ENCODE measurements at regions not wholly inside any gene's neighbourhood (a gene's known extent, or its start where the extent isn't known, plus 50 kb on each side); places are given as distances from the start of the nearest gene placed in this dataset.

GRCh38 chr12:23049180-23049579 lies 424.2 kb downstream of the ETNK1 start:
- H3K36me3 ChIP-seq = no peaks in the 10 kb centered on the region
- H3K4me1 ChIP-seq = no peaks in the 10 kb centered on the region
- DNase-seq (ENCODE audit: low spot score) = no peak
- TF ChIP-seq CTCF (IDR thresholded peaks at IDR 0.05) = no peak
- H3K27ac ChIP-seq = no peak overlapping the region
- no peaks in the 10 kb centered on the region for H3K27me3 ChIP-seq
- no peak overlapping the region for H3K4me3 ChIP-seq
- H3K9me3 ChIP-seq = no peaks in the 10 kb centered on the region

DNA sequence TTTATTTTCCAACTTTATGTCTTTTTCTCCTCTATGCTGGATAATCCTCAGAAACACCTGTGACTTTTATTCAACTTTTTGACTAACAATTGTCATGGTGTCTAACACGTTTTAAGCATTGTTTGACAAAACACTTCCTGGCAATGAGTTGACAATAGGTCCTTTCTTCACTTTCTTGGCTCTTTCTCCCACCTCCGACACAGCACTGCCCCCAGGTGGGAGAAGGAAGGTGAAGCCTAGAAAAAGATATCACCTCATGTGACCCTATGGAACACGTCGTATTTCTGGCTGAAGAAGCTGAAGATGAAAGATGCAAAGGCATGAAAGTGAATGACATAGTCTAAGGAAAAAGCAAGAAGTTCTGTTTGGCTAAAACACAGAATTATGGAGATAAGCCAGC lies 430.0 kb downstream of the ETNK1 start:
- H3K9me3 ChIP-seq = no peaks in the 10 kb centered on the region
- DNase-seq (ENCODE audit: low spot score) = no peak
- no peak for TF ChIP-seq CTCF (IDR thresholded peaks at IDR 0.05)
- H3K4me1 ChIP-seq = no peaks in the 10 kb centered on the region
- no peaks in the 10 kb centered on the region for H3K36me3 ChIP-seq
- no peak overlapping the region for H3K4me3 ChIP-seq
- no peak overlapping the region for H3K27ac ChIP-seq
- H3K27me3 ChIP-seq = no peaks in the 10 kb centered on the region

GRCh38 chr12:23057571-23057970 lies 432.6 kb downstream of the ETNK1 start:
- no peak for TF ChIP-seq CTCF (IDR thresholded peaks at IDR 0.05)
- no peak for DNase-seq (ENCODE audit: low spot score)
- H3K9me3 ChIP-seq = no peaks in the 10 kb centered on the region

GRCh38 chr12:23060161-23060560 lies 435.2 kb downstream of the ETNK1 start:
- no peak for TF ChIP-seq CTCF (IDR thresholded peaks at IDR 0.05)
- no peak for DNase-seq (ENCODE audit: low spot score)
- H3K4me1 ChIP-seq = no peaks in the 10 kb centered on the region
- no peak overlapping the region for H3K4me3 ChIP-seq
- H3K9me3 ChIP-seq = no peaks in the 10 kb centered on the region
- no peaks in the 10 kb centered on the region for H3K36me3 ChIP-seq
- H3K27ac ChIP-seq = no peak overlapping the region
- no peaks in the 10 kb centered on the region for H3K27me3 ChIP-seq

More at GRCh38 chr12:23057571-23057970, 432.6 kb downstream of the ETNK1 start:
- Histone ChIP-seq H3K4me1 (no peaks in the 10 kb centered on the region), H3K27me3 (no peaks in the 10 kb centered on the region), H3K4me3 (no peak overlapping the region), H3K27ac (no peak overlapping the region), H3K36me3 (no peaks in the 10 kb centered on the region)

- no peak for DNase-seq (ENCODE audit: low spot score)
- TF ChIP-seq CTCF (IDR thresholded peaks at IDR 0.05) = no peak
- H3K4me1 ChIP-seq = no peaks in the 10 kb centered on the region
- H3K9me3 ChIP-seq = no peaks in the 10 kb centered on the region
- no peak overlapping the region for H3K27ac ChIP-seq
- no peak overlapping the region for H3K4me3 ChIP-seq
- no peaks in the 10 kb centered on the region for H3K36me3 ChIP-seq
- no peaks in the 10 kb centered on the region for H3K27me3 ChIP-seq
Observed at GRCh38 chr12:23063206-23063605, 438.2 kb downstream of the ETNK1 start.

DNA sequence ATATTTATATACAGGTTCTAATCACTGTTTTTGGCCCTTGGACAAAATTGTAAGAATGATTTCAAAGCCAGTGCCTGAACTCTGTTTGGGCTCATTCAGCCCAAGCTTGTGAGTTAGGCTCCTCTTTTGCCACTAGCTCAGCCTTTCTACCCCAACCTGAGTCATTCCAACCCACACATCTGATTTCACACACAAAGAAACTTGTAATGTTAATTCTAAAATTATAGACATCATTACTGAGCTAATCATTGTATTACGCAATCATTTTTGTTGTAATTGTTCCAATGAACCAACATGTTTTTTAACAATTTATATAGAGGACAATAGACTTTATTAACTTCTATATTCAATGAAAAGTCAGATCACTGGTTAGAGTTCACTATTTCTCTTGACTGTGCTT lies 441.1 kb downstream of the ETNK1 start:
- H3K4me1 ChIP-seq = no peaks in the 10 kb centered on the region
- no peak for TF ChIP-seq CTCF (IDR thresholded peaks at IDR 0.05)
- no peaks in the 10 kb centered on the region for H3K36me3 ChIP-seq
- H3K4me3 ChIP-seq = no peak overlapping the region
- H3K27ac ChIP-seq = no peak overlapping the region
- H3K27me3 ChIP-seq = no peaks in the 10 kb centered on the region
- DNase-seq (ENCODE audit: low spot score) = no peak
- no peaks in the 10 kb centered on the region for H3K9me3 ChIP-seq

All from right atrium auricular region (tissue), 2 donors.